ENCODE measurements at regions not wholly inside any gene's neighbourhood (a gene's known extent, or its start where the extent isn't known, plus 50 kb on each side); places are given as distances from the start of the nearest gene placed in this dataset.

DNA sequence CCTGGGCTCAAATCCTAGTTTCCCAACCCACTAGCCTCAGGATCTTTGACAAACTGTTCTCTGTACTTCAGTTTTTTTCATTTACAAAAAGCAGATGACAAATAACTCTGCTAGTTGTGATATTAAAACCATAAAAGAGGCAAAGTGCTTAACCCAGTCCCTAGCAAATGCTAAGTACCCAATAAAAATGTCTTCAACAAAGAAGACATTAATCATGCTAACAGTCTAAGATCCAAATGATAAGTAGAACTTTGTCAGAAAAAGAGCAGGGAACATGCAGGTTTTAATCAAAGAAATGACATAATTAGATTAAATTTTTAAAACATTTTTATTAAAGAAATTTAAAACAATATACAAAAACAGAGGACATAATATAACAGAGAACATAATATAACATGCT lies 203.0 kb upstream of the ADRA1B start:
- ChIA-PET POLR2A (no interaction called here), CTCF (no interaction called here)
- Mint-ChIP-seq H3K4me3 (no peak overlapping the region), H3K27me3 (peaks cover 11% of the 10 kb centered on the region), H3K27ac (no peak overlapping the region), H3K36me3 (ENCODE audit: low read depth) (no peaks in the 10 kb centered on the region), H3K4me1 (no peaks in the 10 kb centered on the region), H3K9me3 (ENCODE audit: low read depth) (no peaks in the 10 kb centered on the region)
- ATAC-seq (no peak), DNase-seq (no peak)
- intact Hi-C loops (cut with DNase I, micrococcal nuclease), result no loop called here

DNA sequence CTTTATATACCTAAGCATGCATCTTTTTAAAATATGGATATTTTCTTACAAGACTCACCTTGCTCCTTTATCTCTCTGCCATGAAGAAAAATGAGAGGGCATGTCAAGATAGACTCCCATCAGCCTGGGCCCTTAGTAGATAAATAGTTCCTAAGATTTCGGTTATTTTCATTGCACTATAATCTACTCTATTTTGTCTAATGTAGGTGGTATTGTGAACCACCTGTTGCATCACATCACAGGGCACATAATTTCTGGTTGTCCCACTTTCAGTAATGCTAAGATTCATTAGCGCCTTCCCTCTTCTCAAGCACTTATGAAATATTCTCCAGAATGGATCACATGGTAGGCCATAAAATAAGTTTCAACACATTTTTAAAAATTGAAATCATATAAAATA lies 202.5 kb upstream of the ADRA1B start:
- H3K27me3 Mint-ChIP-seq, result peaks cover 11% of the 10 kb centered on the region
- H3K4me1 Mint-ChIP-seq, result no peaks in the 10 kb centered on the region

DNA sequence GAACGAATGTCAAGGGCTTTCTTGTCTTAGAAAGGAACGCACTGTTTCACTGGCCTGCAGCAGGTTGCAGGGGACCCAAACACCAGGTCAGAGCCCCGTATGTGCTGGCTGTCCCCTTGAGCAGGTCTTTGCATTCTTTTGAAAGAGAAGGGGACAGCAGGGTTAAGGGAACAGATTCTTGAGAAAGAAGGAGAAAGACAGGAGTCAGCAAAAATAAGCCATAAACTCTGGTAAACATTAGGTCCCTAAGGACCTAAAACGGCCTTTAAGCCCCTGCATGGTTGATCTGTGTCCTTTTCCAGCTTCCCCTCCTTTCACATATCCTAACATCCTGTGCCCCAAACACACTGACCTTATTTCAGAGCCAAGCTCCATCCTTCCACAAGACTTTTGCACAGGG lies 190.8 kb upstream of the ADRA1B start:
- POLR2A ChIA-PET, result no interaction called here
- H3K36me3 Mint-ChIP-seq (ENCODE audit: low read depth), result no peaks in the 10 kb centered on the region
- DNase-seq, result no peak
- H3K9me3 Mint-ChIP-seq (ENCODE audit: low read depth), result no peaks in the 10 kb centered on the region
- H3K4me1 Mint-ChIP-seq, result no peaks in the 10 kb centered on the region
- H3K4me3 Mint-ChIP-seq, result no peak overlapping the region
- CTCF ChIA-PET, result no interaction called here
- ATAC-seq, result no peak
- H3K27ac Mint-ChIP-seq, result no peak overlapping the region
- intact Hi-C loops (cut with DNase I, micrococcal nuclease), result no loop called here
- H3K27me3 Mint-ChIP-seq, result peaks cover 16% of the 10 kb centered on the region

More for the DNA sequence above, 202.5 kb upstream of the ADRA1B start:
- ChIA-PET POLR2A (no interaction called here), CTCF (no interaction called here)
- DNase-seq, result no peak
- Mint-ChIP-seq H3K9me3 (ENCODE audit: low read depth) (no peaks in the 10 kb centered on the region), H3K36me3 (ENCODE audit: low read depth) (no peaks in the 10 kb centered on the region), H3K4me3 (no peak overlapping the region), H3K27ac (no peak overlapping the region)
- intact Hi-C loops (cut with DNase I, micrococcal nuclease), result no loop called here
- ATAC-seq, result no peak

DNA sequence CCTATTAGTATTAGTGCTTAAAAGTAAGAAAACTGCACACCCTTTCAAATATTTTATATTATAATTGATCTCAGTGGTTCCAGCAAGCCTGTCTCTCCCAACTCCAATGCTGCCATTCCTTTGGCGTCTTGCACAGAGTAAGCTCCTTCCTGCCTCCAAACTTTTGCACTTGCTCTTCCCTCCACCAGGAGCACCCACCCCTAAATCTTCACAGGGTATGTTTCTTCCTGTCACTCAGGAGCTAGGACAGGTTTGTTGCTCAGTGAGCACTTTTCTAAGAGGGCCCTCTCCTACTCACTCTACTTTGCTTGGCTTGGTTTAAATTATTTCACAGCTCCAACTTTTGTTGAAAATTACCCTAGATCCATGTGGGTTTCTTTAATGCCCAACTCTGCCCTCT lies 189.1 kb upstream of the ADRA1B start:
- Mint-ChIP-seq H3K27ac (no peak overlapping the region), H3K27me3 (peaks cover 16% of the 10 kb centered on the region), H3K4me3 (no peak overlapping the region), H3K36me3 (ENCODE audit: low read depth) (no peaks in the 10 kb centered on the region), H3K4me1 (no peaks in the 10 kb centered on the region), H3K9me3 (ENCODE audit: low read depth) (no peaks in the 10 kb centered on the region)
- intact Hi-C loops (cut with DNase I, micrococcal nuclease), result no loop called here
- ATAC-seq, result no peak
- DNase-seq, result no peak
- CTCF ChIA-PET, result interaction anchor here (0.6 kb wide), 1 partner anchor 192 kb away, joined by 3 read pairs; no protein-coding TSS in a partner anchor
- POLR2A ChIA-PET, result no interaction called here

DNA sequence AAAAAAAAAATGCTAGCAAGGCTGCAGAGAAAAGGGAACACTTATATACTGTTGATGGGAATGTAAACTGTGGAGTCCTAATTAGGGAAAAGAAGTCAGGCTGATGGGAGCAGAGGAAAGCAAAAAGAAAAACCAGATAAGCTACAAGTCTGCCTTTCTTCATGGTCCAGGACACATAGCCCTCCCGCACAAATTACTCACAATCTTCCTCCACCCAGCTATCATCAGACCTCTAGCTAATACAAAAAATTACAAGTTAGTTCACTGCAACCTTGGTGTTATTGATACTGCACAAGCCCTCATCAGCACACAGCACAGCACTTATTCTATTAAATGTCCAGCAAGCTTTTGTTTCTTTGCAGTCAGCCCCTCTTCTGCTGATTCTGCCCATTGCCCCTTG lies 186.0 kb upstream of the ADRA1B start:
- ChIA-PET POLR2A (no interaction called here), CTCF (no interaction called here)
- intact Hi-C loops (cut with DNase I, micrococcal nuclease), result no loop called here
- Mint-ChIP-seq H3K9me3 (ENCODE audit: low read depth) (no peaks in the 10 kb centered on the region), H3K4me3 (no peak overlapping the region), H3K4me1 (peaks cover 3% of the 10 kb centered on the region), H3K36me3 (ENCODE audit: low read depth) (no peaks in the 10 kb centered on the region), H3K27ac (no peak overlapping the region), H3K27me3 (peaks cover 26% of the 10 kb centered on the region)
- ATAC-seq (no peak), DNase-seq (no peak)

DNA sequence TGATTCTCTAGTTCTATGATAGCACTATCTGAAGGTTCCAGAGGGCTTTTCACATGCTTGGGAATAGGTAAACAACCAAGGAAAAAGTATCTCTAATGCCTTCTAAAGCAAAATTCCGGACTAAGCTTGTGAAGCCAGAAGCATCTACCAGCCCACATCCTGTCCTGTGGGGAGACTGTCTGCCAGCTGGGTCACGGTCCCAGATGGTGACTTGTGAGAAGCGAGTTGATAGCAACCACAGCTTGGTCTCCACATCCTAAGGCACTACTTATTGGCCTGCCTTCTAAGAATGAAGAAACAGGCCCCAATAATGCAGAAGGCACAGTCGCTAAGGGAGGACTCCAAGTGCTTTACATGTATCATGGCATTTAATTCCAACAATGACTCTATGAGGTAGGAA lies 184.1 kb upstream of the ADRA1B start:
- H3K36me3 Mint-ChIP-seq (ENCODE audit: low read depth), result no peaks in the 10 kb centered on the region
- H3K27me3 Mint-ChIP-seq, result peaks cover 26% of the 10 kb centered on the region
- H3K4me1 Mint-ChIP-seq, result peaks cover 3% of the 10 kb centered on the region
- H3K9me3 Mint-ChIP-seq (ENCODE audit: low read depth), result no peaks in the 10 kb centered on the region
- DNase-seq, result peak; percentile 6
- ChIA-PET CTCF (no interaction called here), POLR2A (interaction anchor here (0.7 kb wide), 1 partner anchor 137 kb away, joined by 3 read pairs; no protein-coding TSS in a partner anchor)
- no peak overlapping the region for H3K27ac Mint-ChIP-seq
- intact Hi-C loops (cut with DNase I, micrococcal nuclease), result no loop called here
- H3K4me3 Mint-ChIP-seq, result no peak overlapping the region
- ATAC-seq, result no peak

DNA sequence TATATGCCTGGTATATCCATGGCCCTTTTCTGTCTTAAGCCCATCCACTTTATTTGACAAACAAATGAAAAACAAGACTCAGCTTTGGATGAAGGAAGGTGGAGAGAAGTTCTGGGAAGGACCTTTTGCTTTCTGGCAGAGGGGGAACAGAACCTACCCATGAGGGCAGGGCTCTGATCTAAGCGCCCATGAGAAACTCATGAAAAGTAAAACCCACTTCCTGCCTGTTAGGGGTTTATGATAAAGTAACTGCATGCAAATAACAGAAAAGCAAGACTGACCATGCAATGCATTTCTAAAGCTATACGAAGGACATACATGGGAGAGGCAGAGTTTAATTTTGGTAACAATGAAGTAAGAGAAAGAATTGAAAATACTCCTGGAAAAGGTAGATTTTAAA lies 181.9 kb upstream of the ADRA1B start:
- ChIA-PET POLR2A (no interaction called here), CTCF (interaction anchor here (1.2 kb wide), 1 partner anchor 9 kb away, joined by 5 read pairs; no protein-coding TSS in a partner anchor)
- ATAC-seq (no peak), DNase-seq (no peak)
- Mint-ChIP-seq H3K4me3 (no peak overlapping the region), H3K4me1 (peaks cover 3% of the 10 kb centered on the region), H3K9me3 (ENCODE audit: low read depth) (no peaks in the 10 kb centered on the region), H3K36me3 (ENCODE audit: low read depth) (no peaks in the 10 kb centered on the region), H3K27ac (no peak overlapping the region), H3K27me3 (peaks cover 23% of the 10 kb centered on the region)
- intact Hi-C loops (cut with DNase I, micrococcal nuclease), result no loop called here

DNA sequence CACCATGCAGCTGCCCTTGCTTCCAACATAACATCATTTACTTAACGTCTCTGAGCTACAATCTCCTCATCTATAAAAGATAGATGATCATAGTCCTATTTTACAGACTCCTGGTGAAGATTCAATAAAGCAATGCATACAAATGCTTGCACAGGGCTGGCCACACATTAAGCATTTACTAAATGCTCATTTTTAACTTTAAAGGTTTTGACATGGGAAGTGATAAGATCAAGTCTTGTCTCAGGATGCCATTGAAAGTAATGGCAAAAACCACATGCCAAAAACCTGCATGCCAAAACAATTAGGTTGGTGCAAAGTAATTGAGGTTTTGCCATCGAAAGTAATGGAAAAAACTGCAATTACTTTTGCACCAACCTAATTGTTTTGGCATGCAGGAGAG lies 181.2 kb upstream of the ADRA1B start:
- DNase-seq, result no peak
- Mint-ChIP-seq H3K36me3 (ENCODE audit: low read depth) (no peaks in the 10 kb centered on the region), H3K9me3 (ENCODE audit: low read depth) (no peaks in the 10 kb centered on the region), H3K4me1 (peaks cover 3% of the 10 kb centered on the region), H3K4me3 (no peak overlapping the region), H3K27ac (no peak overlapping the region), H3K27me3 (peaks cover 19% of the 10 kb centered on the region)
- intact Hi-C loops (cut with DNase I, micrococcal nuclease), result no loop called here
- ATAC-seq, result no peak
- POLR2A ChIA-PET, result no interaction called here
- CTCF ChIA-PET, result no interaction called here

DNA sequence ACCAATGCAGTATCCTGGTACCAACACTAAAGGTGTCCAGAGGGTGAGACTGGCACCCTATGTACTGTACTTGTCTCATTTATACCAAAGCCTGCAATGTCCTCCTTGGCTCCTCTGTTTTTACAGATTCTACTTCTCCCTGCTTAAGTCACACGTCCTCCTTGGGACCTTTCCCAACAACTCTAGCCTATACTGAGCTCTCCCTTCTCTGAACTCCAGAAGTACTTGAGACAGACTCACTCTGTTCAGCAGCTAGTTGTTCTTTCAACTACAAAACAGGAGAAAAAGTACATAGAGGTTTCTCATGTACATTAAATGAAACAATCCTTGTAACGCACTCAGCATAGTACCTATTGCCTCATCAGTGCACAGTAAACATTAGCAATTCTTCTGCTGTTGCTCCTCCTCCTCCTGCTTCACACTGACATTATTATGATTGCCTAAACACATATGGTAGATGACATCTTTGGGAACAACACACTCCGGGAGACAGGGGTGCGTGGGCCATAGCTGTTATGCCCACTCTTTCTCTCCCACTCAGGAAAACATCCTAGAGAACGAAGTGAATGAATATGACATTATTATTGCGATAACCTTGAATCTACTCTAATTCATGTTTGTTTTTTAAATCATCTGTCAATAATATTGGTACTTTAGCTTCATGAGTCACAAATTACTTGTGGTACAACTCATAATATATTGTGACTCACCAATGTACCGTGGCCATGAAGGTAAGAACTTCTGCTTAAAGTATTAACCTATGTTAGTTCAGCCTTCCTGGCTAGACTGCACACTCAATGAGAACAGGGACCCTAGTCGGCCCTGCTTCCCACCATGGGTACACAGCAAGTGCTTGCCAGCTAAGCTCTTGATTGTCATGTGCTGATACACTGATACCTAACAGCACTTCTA lies 180.3 kb upstream of the ADRA1B start:
- intact Hi-C loops (cut with DNase I, micrococcal nuclease), result no loop called here
- Mint-ChIP-seq H3K36me3 (ENCODE audit: low read depth) (no peaks in the 10 kb centered on the region), H3K27ac (no peak overlapping the region), H3K4me1 (peaks cover 3% of the 10 kb centered on the region), H3K9me3 (ENCODE audit: low read depth) (peaks cover 4% of the 10 kb centered on the region), H3K4me3 (no peak overlapping the region), H3K27me3 (peaks cover 24% of the 10 kb centered on the region)
- ChIA-PET POLR2A (no interaction called here), CTCF (no interaction called here)
- DNase-seq (no peak), ATAC-seq (no peak)

DNA sequence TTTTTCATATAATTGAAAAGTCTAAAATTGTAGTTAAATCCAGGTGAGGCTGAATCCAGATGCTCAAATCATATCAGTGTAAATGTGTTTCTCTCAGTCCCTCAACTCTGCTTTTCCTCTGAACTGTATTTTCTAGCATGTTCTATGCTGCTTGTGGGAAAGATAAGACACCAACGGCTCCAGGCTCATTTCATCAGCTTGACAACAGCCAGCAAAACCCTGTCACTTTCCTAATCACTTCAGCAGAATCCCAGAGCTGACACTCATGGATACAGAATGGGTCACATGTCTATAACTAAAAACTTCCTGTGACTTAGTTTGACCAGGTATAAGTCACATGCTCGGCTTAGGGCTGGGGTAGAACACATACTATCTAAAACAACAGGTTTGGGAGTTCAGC lies 179.4 kb upstream of the ADRA1B start:
- Mint-ChIP-seq H3K27ac (no peak overlapping the region), H3K4me1 (peaks cover 3% of the 10 kb centered on the region), H3K9me3 (ENCODE audit: low read depth) (peaks cover 4% of the 10 kb centered on the region), H3K27me3 (peaks cover 24% of the 10 kb centered on the region), H3K4me3 (no peak overlapping the region), H3K36me3 (ENCODE audit: low read depth) (no peaks in the 10 kb centered on the region)
- intact Hi-C loops (cut with DNase I, micrococcal nuclease), result no loop called here
- no peak for DNase-seq
- ATAC-seq, result no peak
- ChIA-PET POLR2A (no interaction called here), CTCF (no interaction called here)

DNA sequence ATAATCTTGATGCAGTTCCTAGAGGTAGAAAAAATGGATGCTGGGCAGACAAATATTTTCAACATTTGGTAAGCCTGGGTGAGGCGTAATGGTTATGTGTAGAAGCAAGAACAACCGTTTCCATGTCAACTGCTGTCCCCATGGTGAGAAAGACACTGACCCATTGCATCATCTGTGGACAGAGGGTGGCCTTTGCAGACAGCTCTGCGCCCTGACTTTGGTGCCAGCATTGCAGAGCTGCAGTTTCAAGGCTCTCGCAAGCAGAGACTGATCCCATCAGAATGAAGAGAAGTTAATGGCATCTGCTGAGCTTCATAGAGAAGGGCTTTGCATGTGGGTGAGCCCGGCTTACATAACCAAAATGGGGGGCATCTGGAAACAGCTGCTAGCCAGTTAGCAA lies 179.0 kb upstream of the ADRA1B start:
- ATAC-seq, result no peak
- no peak for DNase-seq
- Mint-ChIP-seq H3K4me3 (no peak overlapping the region), H3K9me3 (ENCODE audit: low read depth) (peaks cover 4% of the 10 kb centered on the region), H3K36me3 (ENCODE audit: low read depth) (no peaks in the 10 kb centered on the region), H3K27me3 (peaks cover 24% of the 10 kb centered on the region), H3K4me1 (peaks cover 3% of the 10 kb centered on the region), H3K27ac (no peak overlapping the region)
- ChIA-PET POLR2A (no interaction called here), CTCF (no interaction called here)
- intact Hi-C loops (cut with DNase I, micrococcal nuclease), result no loop called here

DNA sequence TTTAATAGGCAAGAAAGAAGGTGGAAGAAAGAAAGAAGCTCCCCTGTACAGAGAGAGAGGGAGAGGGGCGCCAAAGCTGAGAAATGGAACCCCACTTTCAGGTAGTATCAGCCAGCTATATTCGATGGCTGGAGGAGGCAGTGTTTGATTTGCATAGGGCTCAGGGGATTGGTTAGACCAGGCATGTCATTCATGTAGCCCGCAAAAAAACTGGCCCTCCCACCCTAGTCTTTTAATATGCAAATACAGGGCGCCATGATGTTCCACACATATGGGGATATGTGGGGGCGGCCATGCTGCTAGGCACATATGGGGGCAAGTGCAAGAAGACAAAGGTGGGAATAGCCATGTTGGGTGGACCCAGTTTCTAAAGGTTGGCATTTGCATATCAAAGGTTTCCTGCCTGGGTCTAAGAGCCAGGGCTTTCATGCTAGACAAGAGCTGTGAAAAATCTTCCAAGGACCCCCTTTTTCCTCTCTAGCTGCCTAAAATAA lies 174.4 kb upstream of the ADRA1B start:
- H3K4me3 Mint-ChIP-seq, result no peak overlapping the region
- ChIA-PET POLR2A (no interaction called here), CTCF (interaction anchor here (0.7 kb wide), 1 partner anchor 13 kb away, joined by 4 read pairs; no protein-coding TSS in a partner anchor)
- intact Hi-C loops (cut with DNase I, micrococcal nuclease), result no loop called here
- DNase-seq (no peak), ATAC-seq (no peak)
- no peaks in the 10 kb centered on the region for H3K4me1 Mint-ChIP-seq
- H3K27me3 Mint-ChIP-seq, result peaks cover 13% of the 10 kb centered on the region
- no peak overlapping the region for H3K27ac Mint-ChIP-seq
- no peaks in the 10 kb centered on the region for H3K36me3 Mint-ChIP-seq (ENCODE audit: low read depth)
- peaks cover 4% of the 10 kb centered on the region for H3K9me3 Mint-ChIP-seq (ENCODE audit: low read depth)

Measured in activated CD4-positive, alpha-beta T cell treated with anti-CD3 and anti-CD28 coated beads for 36 hours (primary cell).